GM12878 (cell line): ENCODE measurements at regions not wholly inside any gene's neighbourhood (a gene's known extent, or its start where the extent isn't known, plus 50 kb on each side); places are given as distances from the start of the nearest gene placed in this dataset.

Experiments used
- ATAC-seq: fragments of 200-7000 bp; cut with Tn5 transposase; 3 replicates; pipeline ENCODE4 v1.9.1; 2020; ENCODE audit warnings: mild to moderate bottlenecking, moderate library complexity
- BruUV-seq: library from RNA; stranded (reverse); fragments of 400-500 nt; replicated peaks from 2 replicates; lab custom pipeline; 2021; lab: Mats Ljungman, UMichigan
- CTCF ChIA-PET: fragments of 300-600 bp; sonication (Branson Sonifier 250); formaldehyde crosslinking; extraction: SDS; loops from one replicate; lab custom pipeline; 2021; ENCODE audit warnings: inconsistent platforms; lab: Yijun Ruan, JAX
- POLR2A ChIA-PET: fragments of 350-600 bp; formaldehyde crosslinking; extraction: SDS; loops from one replicate; lab custom pipeline; 2021; ENCODE audit warnings: inconsistent platforms; lab: Charles Lee
- RAD21 ChIA-PET: fragments of 300-600 bp; sonication (Branson Sonifier 250); formaldehyde crosslinking; loops from one replicate; lab custom pipeline; 2023; ENCODE audit warnings: antibody characterized with exemption; ENCODE audit not compliant: unreplicated experiment; lab: Charles Lee
- SMC1A ChIA-PET: fragments of 300-600 bp; sonication (Branson Sonifier 250); formaldehyde crosslinking; loops from one replicate; lab custom pipeline; 2023; ENCODE audit not compliant: unreplicated experiment, uncharacterized antibody; lab: Charles Lee
- DNase-seq: peaks from one replicate; pipeline ENCODE4 v3.0.0-alpha.2; 2011; ENCODE audit warnings: low read depth, low spot score
- FAIRE-seq: peaks from 3 replicates; lab custom pipeline; 2011; peaks lifted over from hg19 to GRCh38; lab: Jason Lieb, UNC
- H2AFZ ChIP-seq: 2 replicates; pipeline ENCODE4 v1.6.0; 2011; ENCODE audit warnings: low read depth, low read length, control low read depth; ENCODE audit not compliant: control insufficient read depth
- H3K27ac ChIP-seq: 2 replicates; pipeline ENCODE4 v1.5.1; 2011; ENCODE audit warnings: control low read depth; ENCODE audit not compliant: control insufficient read depth, insufficient read depth
- H3K27me3 ChIP-seq, 2 experiments: replicated peaks in 1 of 2; 2 replicates each; pipeline versions ENCODE4 v1.6.0 to v1.6.1; 2011; ENCODE audit warnings: low read length in 1 of 2; ENCODE audit not compliant: control insufficient read depth in 2 of 2, insufficient read depth in 2 of 2
- H3K36me3 ChIP-seq, 2 experiments: 2 replicates each; pipeline ENCODE4 v1.5.1; 2011; ENCODE audit warnings: low read length in 1 of 2; ENCODE audit not compliant: control insufficient read depth in 2 of 2, insufficient read depth in 2 of 2
- H3K4me1 ChIP-seq: 2 replicates; pipeline ENCODE4 v1.6.1; 2011; ENCODE audit warnings: mild to moderate bottlenecking, low read length, moderate library complexity, mixed read lengths; ENCODE audit not compliant: control insufficient read depth, insufficient read depth
- H3K4me2 ChIP-seq: 2 replicates; pipeline ENCODE4 v1.6.0; 2011; ENCODE audit warnings: control low read depth; ENCODE audit not compliant: control insufficient read depth, insufficient read depth
- H3K4me3 ChIP-seq: fragments of 200-600 bp; sonication (generic); 2 replicates; pipeline ENCODE4 v1.5.1; 2016
- H3K79me2 ChIP-seq: 2 replicates; pipeline ENCODE4 v1.6.0; 2011; ENCODE audit warnings: low read length; ENCODE audit not compliant: control insufficient read depth, insufficient read depth
- H3K9ac ChIP-seq: 2 replicates; pipeline ENCODE4 v1.8.0; 2011; ENCODE audit warnings: low read length, control low read depth, mixed read lengths; ENCODE audit not compliant: control insufficient read depth, insufficient read depth
- H3K9me3 ChIP-seq: replicated peaks from 3 replicates; pipeline ENCODE4 v1.5.1; 2011; ENCODE audit warnings: mild to moderate bottlenecking, low read length; ENCODE audit not compliant: control insufficient read depth, insufficient read depth
- H4K20me1 ChIP-seq: 2 replicates; pipeline ENCODE4 v1.6.0; 2011; ENCODE audit not compliant: control insufficient read depth, insufficient read depth
- BACH1 ChIP-seq: fragments of 450-650 bp; IDR thresholded peaks from 2 replicates; pipeline ENCODE4 v1.6.1; 2017; ENCODE audit warnings: mild to moderate bottlenecking, borderline replicate concordance
- EGR1 ChIP-seq, 2 experiments: IDR thresholded peaks; 1 replicate in 1 of 2; 2 replicates in 1 of 2; pipeline ENCODE4 v1.6.1; 2011 to 2012; ENCODE audit warnings: low read depth in 2 of 2, low read length in 2 of 2, borderline replicate concordance in 1 of 2, mild to moderate bottlenecking in 1 of 2, moderate library complexity in 1 of 2
- ETV6 ChIP-seq, 2 experiments: fragments of 450-650 bp in 1 of 2; IDR thresholded peaks in 1 of 2; conservative IDR thresholded peaks in 1 of 2; 2 replicates each; pipeline ENCODE4 v1.6.1; 2014; ENCODE audit warnings: antibody characterized with exemption in 1 of 2, borderline replicate concordance in 1 of 2, low read depth in 1 of 2, mild to moderate bottlenecking in 1 of 2, moderate library complexity in 1 of 2
- JUND ChIP-seq: IDR thresholded peaks from 2 replicates; pipeline ENCODE4 v1.6.1; 2012; ENCODE audit warnings: low read depth, mild to moderate bottlenecking, low read length, improper control_type of control experiment, moderate library complexity
- RBBP5 ChIP-seq: fragments of 200-600 bp; sonication (generic); conservative IDR thresholded peaks from 2 replicates; pipeline ENCODE4 v1.6.1; 2016
- STAT1 ChIP-seq: fragments of 450-650 bp; conservative IDR thresholded peaks from 2 replicates; pipeline ENCODE4 v1.6.1; 2014; ENCODE audit warnings: antibody characterized with exemption, mild to moderate bottlenecking
- USF2 ChIP-seq: IDR thresholded peaks from 2 replicates; pipeline ENCODE4 v1.6.1; 2011; ENCODE audit warnings: low read depth, low read length, improper control_type of control experiment, borderline replicate concordance
- ZNF24 ChIP-seq: fragments of 450-650 bp; IDR thresholded peaks from 2 replicates; pipeline ENCODE4 v1.6.1; 2017; ENCODE audit warnings: antibody characterized with exemption, mild to moderate bottlenecking
- ZSCAN29 ChIP-seq: fragments of 450-650 bp; IDR thresholded peaks from 2 replicates; pipeline ENCODE4 v1.6.1; 2017; ENCODE audit warnings: mild to moderate bottlenecking, moderate library complexity
- ZZZ3 ChIP-seq: IDR thresholded peaks from 2 replicates; pipeline ENCODE4 v1.6.1; 2011; ENCODE audit warnings: low read depth; ENCODE audit not compliant: control insufficient read depth, insufficient read length
- WGBS: methylation state at CpG from one replicate; pipeline ENCODE4 v1.1.6; 2016; ENCODE audit warnings: low lambda C conversion rate; ENCODE audit not compliant: insufficient replicate concordance, insufficient coverage; ENCODE audit errors: missing lambda C conversion rate; 5-methylcytosine and 5-hydroxymethylcytosine counted together
- in situ Hi-C: fragments of 300-500 bp; cut with MboI; formaldehyde crosslinking; loops from 9 replicates; pipeline ENCODE4 v1.14.3; 2018; ENCODE audit warnings: mixed read lengths
- intact Hi-C: fragments of 100-400 bp; cut with micrococcal nuclease; formaldehyde crosslinking; loops from one replicate; pipeline ENCODE4 v1.14.2; 2022; ENCODE audit not compliant: unreplicated experiment
- TF ChIP-seq, protein P1 (sequence below): fragments of 450-650 bp; IDR thresholded peaks from 2 replicates; pipeline ENCODE4 v1.6.1; 2016; ENCODE audit warnings: mild to moderate bottlenecking
- TF ChIP-seq, protein P2 (sequence below): fragments of 450-650 bp; IDR thresholded peaks from 2 replicates; pipeline ENCODE4 v1.6.1; 2017; ENCODE audit warnings: mild to moderate bottlenecking
- TF ChIP-seq, protein P3 (sequence below): IDR thresholded peaks from 2 replicates; pipeline ENCODE4 v1.6.1; 2012; ENCODE audit warnings: improper control_type of control experiment, low read depth, low read length; ENCODE audit not compliant: insufficient replicate concordance

- TF ChIP-seq, protein P1, sequence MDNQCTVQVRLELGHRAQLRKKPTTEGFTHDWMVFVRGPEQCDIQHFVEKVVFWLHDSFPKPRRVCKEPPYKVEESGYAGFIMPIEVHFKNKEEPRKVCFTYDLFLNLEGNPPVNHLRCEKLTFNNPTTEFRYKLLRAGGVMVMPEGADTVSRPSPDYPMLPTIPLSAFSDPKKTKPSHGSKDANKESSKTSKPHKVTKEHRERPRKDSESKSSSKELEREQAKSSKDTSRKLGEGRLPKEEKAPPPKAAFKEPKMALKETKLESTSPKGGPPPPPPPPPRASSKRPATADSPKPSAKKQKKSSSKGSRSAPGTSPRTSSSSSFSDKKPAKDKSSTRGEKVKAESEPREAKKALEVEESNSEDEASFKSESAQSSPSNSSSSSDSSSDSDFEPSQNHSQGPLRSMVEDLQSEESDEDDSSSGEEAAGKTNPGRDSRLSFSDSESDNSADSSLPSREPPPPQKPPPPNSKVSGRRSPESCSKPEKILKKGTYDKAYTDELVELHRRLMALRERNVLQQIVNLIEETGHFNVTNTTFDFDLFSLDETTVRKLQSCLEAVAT: no peak
- TF ChIP-seq ZSCAN29 (no peak), RBBP5 (no peak)
These were observed 560.9 kb upstream of the ANO5 start (continued) for GRCh38 chr11:21631991-21632390.

GRCh38 chr11:21634491-21634890 is 558.4 kb upstream of the ANO5 start:
- Histone ChIP-seq H3K79me2 (no peaks in the 10 kb centered on the region), H3K36me3 (no peaks in the 10 kb centered on the region), H3K9ac (no peak overlapping the region), H3K4me2 (no peak overlapping the region), H3K27ac (no peak overlapping the region), H3K4me1 (no peaks in the 10 kb centered on the region), H2AFZ (no peak overlapping the region), H3K4me3 (no peak overlapping the region), H3K27me3 (no peaks in the 10 kb centered on the region), H4K20me1 (no peaks in the 10 kb centered on the region), H3K9me3 (no peaks in the 10 kb centered on the region)
- BruUV-seq: no TSS peak
- DNase-seq (no peak), FAIRE-seq (no peak), ATAC-seq (no peak)
- ChIA-PET SMC1A (interaction anchor here (1.1 kb wide), 1 partner anchor 9 kb away, joined by 5 read pairs; no protein-coding TSS in a partner anchor), RAD21 (interaction anchor here (1.1 kb wide), 1 partner anchor 22 kb away, joined by 4 read pairs; no protein-coding TSS in a partner anchor), POLR2A (no interaction called here), CTCF (interaction anchor here (2.3 kb wide), 1 partner anchor 8 kb away, joined by 5 read pairs; no protein-coding TSS in a partner anchor)
- WGBS: 60% methylated on average over 3 of the region's 3 CpGs
- in situ Hi-C loops: no loop called here
- intact Hi-C loops: no loop called here
- no peak for TF ChIP-seq ZZZ3
- TF ChIP-seq, protein P2, sequence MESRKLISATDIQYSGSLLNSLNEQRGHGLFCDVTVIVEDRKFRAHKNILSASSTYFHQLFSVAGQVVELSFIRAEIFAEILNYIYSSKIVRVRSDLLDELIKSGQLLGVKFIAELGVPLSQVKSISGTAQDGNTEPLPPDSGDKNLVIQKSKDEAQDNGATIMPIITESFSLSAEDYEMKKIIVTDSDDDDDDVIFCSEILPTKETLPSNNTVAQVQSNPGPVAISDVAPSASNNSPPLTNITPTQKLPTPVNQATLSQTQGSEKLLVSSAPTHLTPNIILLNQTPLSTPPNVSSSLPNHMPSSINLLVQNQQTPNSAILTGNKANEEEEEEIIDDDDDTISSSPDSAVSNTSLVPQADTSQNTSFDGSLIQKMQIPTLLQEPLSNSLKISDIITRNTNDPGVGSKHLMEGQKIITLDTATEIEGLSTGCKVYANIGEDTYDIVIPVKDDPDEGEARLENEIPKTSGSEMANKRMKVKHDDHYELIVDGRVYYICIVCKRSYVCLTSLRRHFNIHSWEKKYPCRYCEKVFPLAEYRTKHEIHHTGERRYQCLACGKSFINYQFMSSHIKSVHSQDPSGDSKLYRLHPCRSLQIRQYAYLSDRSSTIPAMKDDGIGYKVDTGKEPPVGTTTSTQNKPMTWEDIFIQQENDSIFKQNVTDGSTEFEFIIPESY: no peak
- TF ChIP-seq USF2: no peak
- TF ChIP-seq ZNF24: no peak
- no peak for TF ChIP-seq EGR1 (IDR thresholded peaks at IDR 0.05; ENCODE audit: borderline replicate concordance in 1 of 2, low read depth in 2 of 2, low read length in 2 of 2)
- TF ChIP-seq, protein P3, sequence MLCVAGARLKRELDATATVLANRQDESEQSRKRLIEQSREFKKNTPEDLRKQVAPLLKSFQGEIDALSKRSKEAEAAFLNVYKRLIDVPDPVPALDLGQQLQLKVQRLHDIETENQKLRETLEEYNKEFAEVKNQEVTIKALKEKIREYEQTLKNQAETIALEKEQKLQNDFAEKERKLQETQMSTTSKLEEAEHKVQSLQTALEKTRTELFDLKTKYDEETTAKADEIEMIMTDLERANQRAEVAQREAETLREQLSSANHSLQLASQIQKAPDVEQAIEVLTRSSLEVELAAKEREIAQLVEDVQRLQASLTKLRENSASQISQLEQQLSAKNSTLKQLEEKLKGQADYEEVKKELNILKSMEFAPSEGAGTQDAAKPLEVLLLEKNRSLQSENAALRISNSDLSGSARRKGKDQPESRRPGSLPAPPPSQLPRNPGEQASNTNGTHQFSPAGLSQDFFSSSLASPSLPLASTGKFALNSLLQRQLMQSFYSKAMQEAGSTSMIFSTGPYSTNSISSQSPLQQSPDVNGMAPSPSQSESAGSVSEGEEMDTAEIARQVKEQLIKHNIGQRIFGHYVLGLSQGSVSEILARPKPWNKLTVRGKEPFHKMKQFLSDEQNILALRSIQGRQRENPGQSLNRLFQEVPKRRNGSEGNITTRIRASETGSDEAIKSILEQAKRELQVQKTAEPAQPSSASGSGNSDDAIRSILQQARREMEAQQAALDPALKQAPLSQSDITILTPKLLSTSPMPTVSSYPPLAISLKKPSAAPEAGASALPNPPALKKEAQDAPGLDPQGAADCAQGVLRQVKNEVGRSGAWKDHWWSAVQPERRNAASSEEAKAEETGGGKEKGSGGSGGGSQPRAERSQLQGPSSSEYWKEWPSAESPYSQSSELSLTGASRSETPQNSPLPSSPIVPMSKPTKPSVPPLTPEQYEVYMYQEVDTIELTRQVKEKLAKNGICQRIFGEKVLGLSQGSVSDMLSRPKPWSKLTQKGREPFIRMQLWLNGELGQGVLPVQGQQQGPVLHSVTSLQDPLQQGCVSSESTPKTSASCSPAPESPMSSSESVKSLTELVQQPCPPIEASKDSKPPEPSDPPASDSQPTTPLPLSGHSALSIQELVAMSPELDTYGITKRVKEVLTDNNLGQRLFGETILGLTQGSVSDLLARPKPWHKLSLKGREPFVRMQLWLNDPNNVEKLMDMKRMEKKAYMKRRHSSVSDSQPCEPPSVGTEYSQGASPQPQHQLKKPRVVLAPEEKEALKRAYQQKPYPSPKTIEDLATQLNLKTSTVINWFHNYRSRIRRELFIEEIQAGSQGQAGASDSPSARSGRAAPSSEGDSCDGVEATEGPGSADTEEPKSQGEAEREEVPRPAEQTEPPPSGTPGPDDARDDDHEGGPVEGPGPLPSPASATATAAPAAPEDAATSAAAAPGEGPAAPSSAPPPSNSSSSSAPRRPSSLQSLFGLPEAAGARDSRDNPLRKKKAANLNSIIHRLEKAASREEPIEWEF: no peak
- no peak for TF ChIP-seq BACH1
- TF ChIP-seq STAT1: no peak
- TF ChIP-seq ETV6 (conservative IDR thresholded peaks at IDR 0.05 in 1 of 2, IDR thresholded peaks at IDR 0.05 in 1 of 2; ENCODE audit: borderline replicate concordance in 1 of 2, low read depth in 1 of 2): no peak
- no peak for TF ChIP-seq JUND
